ENCODE measurements at regions not wholly inside any gene's neighbourhood (a gene's known extent, or its start where the extent isn't known, plus 50 kb on each side); places are given as distances from the start of the nearest gene placed in this dataset.
A peak's percentile ranks its signal among the peaks of the same experiment; 100 is the strongest.

DNA sequence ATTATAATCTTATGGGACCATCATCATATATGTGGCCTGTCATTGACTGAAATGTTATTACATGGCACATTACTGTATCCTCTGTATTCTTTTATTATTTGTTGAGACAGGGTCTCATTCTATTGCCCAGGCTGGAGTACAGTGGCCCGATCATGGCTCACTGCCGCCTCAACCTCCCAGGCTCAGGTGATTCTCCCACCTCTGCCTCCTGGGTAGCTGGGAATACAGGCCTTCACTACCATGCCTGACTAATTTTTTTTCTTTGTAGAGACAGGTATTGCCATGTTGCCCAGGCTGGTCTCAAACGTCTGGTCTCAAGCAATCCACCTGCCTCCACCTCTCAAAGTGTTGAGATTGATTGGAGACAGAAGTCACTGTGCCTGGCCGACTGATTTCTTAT lies 153.2 kb downstream of the RASSF9 start:
- no peak for FAIRE-seq
- TF ChIP-seq CTCF (IDR thresholded peaks at IDR 0.05; ENCODE audit: extremely low read depth in 1 of 2, insufficient read depth in 1 of 2, low read depth in 1 of 2, low read length in 2 of 2) (no peak), POLR2AphosphoS5 (IDR thresholded peaks at IDR 0.05; ENCODE audit: insufficient read depth, low read depth, low read length) (no peak), JUN (IDR thresholded peaks at IDR 0.05; ENCODE audit: borderline replicate concordance, insufficient read depth, insufficient read length, low read depth) (no peak), MAX (IDR thresholded peaks at IDR 0.05; ENCODE audit: insufficient read depth, insufficient read length) (no peak), EZH2 (IDR thresholded peaks at IDR 0.05; ENCODE audit: borderline replicate concordance, low read depth, low read length, severe bottlenecking) (no peak)
- Histone ChIP-seq H3K9me1 (replicated peaks; ENCODE audit: control insufficient read depth, extremely low read depth, insufficient read depth, low read length) (no peaks in the 10 kb centered on the region), H3K36me3 (ENCODE audit: control insufficient read depth in 2 of 2, extremely low read depth in 1 of 2, insufficient read depth in 2 of 2, low read length in 2 of 2) (no peaks in the 10 kb centered on the region), H3K4me1 (ENCODE audit: control insufficient read depth, extremely low read depth, insufficient read depth, low read length) (no peaks in the 10 kb centered on the region), H3K4me3 (replicated peaks in 1 of 3; ENCODE audit: insufficient read depth in 1 of 3, low read depth in 1 of 3, low read length in 3 of 3) (no peak overlapping the region), H3K9ac (replicated peaks; ENCODE audit: extremely low read depth, insufficient read depth, low read length) (no peak overlapping the region), H3K79me2 (ENCODE audit: control insufficient read depth, insufficient read depth, low read length) (no peaks in the 10 kb centered on the region), H3K4me2 (ENCODE audit: insufficient read depth, low read length) (no peak overlapping the region), H2AFZ (ENCODE audit: low read depth, low read length) (no peak overlapping the region), H4K20me1 (replicated peaks; ENCODE audit: control insufficient read depth, extremely low read depth, insufficient read depth, low read length) (no peaks in the 10 kb centered on the region), H3K27ac (ENCODE audit: insufficient read depth, low read depth, low read length) (no peak overlapping the region), H3K27me3 (ENCODE audit: control insufficient read depth in 2 of 2, insufficient read depth in 2 of 2, low read length in 2 of 2) (no peaks in the 10 kb centered on the region), H3K9me3 (replicated peaks; ENCODE audit: control insufficient read depth, insufficient read depth, low read length) (no peaks in the 10 kb centered on the region)
- dilution Hi-C loops (cut with MboI; ENCODE audit: extremely low pct_ligation_motif_present, low sequenced_read_pairs), result no loop called here
- DNase-seq (ENCODE audit: low read depth, low spot score), result no peak
- CTCF ChIA-PET, result interaction anchor here (1.0 to 1.1 kb wide), 2 partner anchors 9 to 107 kb away, joined by 3 read pairs; no protein-coding TSS in a partner anchor
- intact Hi-C loops (cut with micrococcal nuclease), result no loop called here
- POLR2A ChIA-PET, result no interaction called here
- no TSS peak for BruUV-seq (replicated peaks)

DNA sequence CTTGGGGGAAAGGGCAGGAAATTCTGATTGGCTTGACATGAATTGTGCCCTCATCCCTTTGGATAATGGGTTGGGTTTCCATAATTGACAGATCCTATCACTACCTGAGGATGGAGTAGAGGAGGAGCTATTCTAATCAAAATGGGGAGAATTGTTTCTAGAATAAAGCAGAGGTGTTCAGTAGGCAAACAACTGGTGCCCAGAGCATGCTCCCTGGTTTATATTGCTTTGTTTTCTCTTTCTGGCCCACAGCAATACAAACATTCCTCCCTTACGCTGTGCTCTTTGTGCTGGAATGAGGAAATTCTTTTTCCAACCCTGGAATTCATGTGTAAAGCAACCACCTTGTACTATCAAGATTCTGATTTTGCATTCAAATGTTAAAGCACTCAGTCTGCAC lies 147.4 kb downstream of the RASSF9 start:
- no peak overlapping the region for H3K4me2 ChIP-seq (ENCODE audit: insufficient read depth, low read length)
- H3K9me3 ChIP-seq (replicated peaks; ENCODE audit: control insufficient read depth, insufficient read depth, low read length), result no peaks in the 10 kb centered on the region
- no peaks in the 10 kb centered on the region for H3K36me3 ChIP-seq (ENCODE audit: control insufficient read depth in 2 of 2, extremely low read depth in 1 of 2, insufficient read depth in 2 of 2, low read length in 2 of 2)
- POLR2A ChIA-PET, result no interaction called here
- no peaks in the 10 kb centered on the region for H3K27me3 ChIP-seq (ENCODE audit: control insufficient read depth in 2 of 2, insufficient read depth in 2 of 2, low read length in 2 of 2)
- H2AFZ ChIP-seq (ENCODE audit: low read depth, low read length), result peak overlapping the region; percentile 48
- no TSS peak for BruUV-seq (replicated peaks)
- DNase-seq (ENCODE audit: low read depth, low spot score) (peak; percentile 13), FAIRE-seq (no peak)
- H3K9ac ChIP-seq (replicated peaks; ENCODE audit: extremely low read depth, insufficient read depth, low read length), result no peak overlapping the region
- intact Hi-C loops (cut with micrococcal nuclease), result no loop called here
- no peak overlapping the region for H3K27ac ChIP-seq (ENCODE audit: insufficient read depth, low read depth, low read length)
- dilution Hi-C loops (cut with MboI; ENCODE audit: extremely low pct_ligation_motif_present, low sequenced_read_pairs), result no loop called here
- H4K20me1 ChIP-seq (replicated peaks; ENCODE audit: control insufficient read depth, extremely low read depth, insufficient read depth, low read length), result no peaks in the 10 kb centered on the region
- TF ChIP-seq POLR2A (IDR thresholded peaks at IDR 0.05; ENCODE audit: low read depth, low read length) (no peak), EZH2 (IDR thresholded peaks at IDR 0.05; ENCODE audit: borderline replicate concordance, low read depth, low read length, severe bottlenecking) (no peak), GATA2 (IDR thresholded peaks at IDR 0.05; ENCODE audit: insufficient read depth, insufficient read length, low read depth, low read length) (no peak), FOS (IDR thresholded peaks at IDR 0.05; ENCODE audit: borderline replicate concordance, insufficient read depth, low read length) (no peak), MYC (IDR thresholded peaks at IDR 0.05; ENCODE audit: low read depth, low read length) (no peak), POLR2AphosphoS5 (IDR thresholded peaks at IDR 0.05; ENCODE audit: insufficient read depth, low read depth, low read length) (no peak), CTCF (IDR thresholded peaks at IDR 0.05; ENCODE audit: extremely low read depth in 1 of 2, insufficient read depth in 1 of 2, low read depth in 1 of 2, low read length in 2 of 2) (no peak), MAX (IDR thresholded peaks at IDR 0.05; ENCODE audit: insufficient read depth, insufficient read length) (no peak), JUN (IDR thresholded peaks at IDR 0.05; ENCODE audit: borderline replicate concordance, insufficient read depth, insufficient read length, low read depth) (no peak)
- CTCF ChIA-PET, result interaction anchor here (1.5 kb wide), 1 partner anchor 113 kb away, joined by 4 read pairs; no protein-coding TSS in a partner anchor
- no peaks in the 10 kb centered on the region for H3K9me1 ChIP-seq (replicated peaks; ENCODE audit: control insufficient read depth, extremely low read depth, insufficient read depth, low read length)
- H3K79me2 ChIP-seq (ENCODE audit: control insufficient read depth, insufficient read depth, low read length), result no peaks in the 10 kb centered on the region
- no peaks in the 10 kb centered on the region for H3K4me1 ChIP-seq (ENCODE audit: control insufficient read depth, extremely low read depth, insufficient read depth, low read length)
- H3K4me3 ChIP-seq (replicated peaks in 1 of 3; ENCODE audit: insufficient read depth in 1 of 3, low read depth in 1 of 3, low read length in 3 of 3), result no peak overlapping the region
